Spleen (tissue), 7 donors: ENCODE measurements at regions not wholly inside any gene's neighbourhood (a gene's known extent, or its start where the extent isn't known, plus 50 kb on each side); places are given as distances from the start of the nearest gene placed in this dataset.

Experiments used
- POLR2A ChIP-seq, 3 donors: fragments of 450-650 bp; IDR thresholded peaks; one replicate each; pipeline ENCODE4 v1.5.1; 2017; ENCODE audit warnings: antibody characterized with exemption in 3 of 3, mild to moderate bottlenecking in 1 of 3
- POLR2AphosphoS5 ChIP-seq, 3 donors: sonication (generic); formaldehyde crosslinking; IDR thresholded peaks; one replicate each; pipeline ENCODE4 v1.5.1; 2017; ENCODE audit warnings: antibody characterized with exemption in 3 of 3
- TF ChIP-seq, protein P1 (sequence below), 11 experiments: fragments of 200-600 bp in 7 of 11; fragments of 450-650 bp in 4 of 11; sonication (generic) in 4 of 11; IDR thresholded peaks in 8 of 11; conservative IDR thresholded peaks in 3 of 11; 1 replicate in 7 of 11; 2 replicates in 4 of 11; pipeline versions ENCODE4 v1.4.0 to v1.8.0; 2016 to 2021; ENCODE audit warnings: antibody characterized with exemption in 11 of 11, inconsistent platforms in 4 of 11, mild to moderate bottlenecking in 1 of 11
- donor health status: DM: no; HTN: no; CAD: no; lungs with moderate emphysema.
- donor health status: DM: no; HTN: no; CAD: no.
- donor health status: DM: no; HTN: no; CAD: no.

DNA sequence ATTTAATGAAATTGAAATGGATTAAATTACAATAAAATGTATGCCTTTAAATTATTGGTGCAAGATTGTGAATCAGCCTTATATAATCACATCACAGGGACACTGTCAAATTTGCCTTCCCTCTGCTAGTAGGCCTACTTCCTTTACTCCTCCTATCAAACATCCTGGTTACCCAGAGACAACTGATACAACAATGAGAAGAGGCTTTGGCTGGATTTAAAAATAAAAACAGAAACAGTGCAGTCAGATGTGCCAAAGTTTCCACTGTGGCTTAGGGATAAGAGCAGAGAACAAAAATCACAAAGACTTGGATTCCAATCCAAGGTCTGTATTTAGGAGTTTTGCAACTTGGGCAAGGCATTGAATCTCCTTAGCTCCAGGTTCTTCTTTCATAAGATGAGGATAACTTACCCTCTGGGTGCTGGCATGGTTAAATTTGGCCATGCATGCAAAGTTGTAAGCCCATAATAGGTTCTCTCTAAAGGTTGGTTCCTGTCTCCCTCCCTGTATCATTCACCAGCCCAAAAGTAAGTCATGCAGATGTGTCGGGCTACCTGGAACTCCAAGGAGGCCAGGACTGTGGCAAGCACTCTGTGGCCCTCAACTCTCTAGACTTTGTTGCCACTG is 99.3 kb upstream of the LRATD1 start:
- TF ChIP-seq, protein P1, sequence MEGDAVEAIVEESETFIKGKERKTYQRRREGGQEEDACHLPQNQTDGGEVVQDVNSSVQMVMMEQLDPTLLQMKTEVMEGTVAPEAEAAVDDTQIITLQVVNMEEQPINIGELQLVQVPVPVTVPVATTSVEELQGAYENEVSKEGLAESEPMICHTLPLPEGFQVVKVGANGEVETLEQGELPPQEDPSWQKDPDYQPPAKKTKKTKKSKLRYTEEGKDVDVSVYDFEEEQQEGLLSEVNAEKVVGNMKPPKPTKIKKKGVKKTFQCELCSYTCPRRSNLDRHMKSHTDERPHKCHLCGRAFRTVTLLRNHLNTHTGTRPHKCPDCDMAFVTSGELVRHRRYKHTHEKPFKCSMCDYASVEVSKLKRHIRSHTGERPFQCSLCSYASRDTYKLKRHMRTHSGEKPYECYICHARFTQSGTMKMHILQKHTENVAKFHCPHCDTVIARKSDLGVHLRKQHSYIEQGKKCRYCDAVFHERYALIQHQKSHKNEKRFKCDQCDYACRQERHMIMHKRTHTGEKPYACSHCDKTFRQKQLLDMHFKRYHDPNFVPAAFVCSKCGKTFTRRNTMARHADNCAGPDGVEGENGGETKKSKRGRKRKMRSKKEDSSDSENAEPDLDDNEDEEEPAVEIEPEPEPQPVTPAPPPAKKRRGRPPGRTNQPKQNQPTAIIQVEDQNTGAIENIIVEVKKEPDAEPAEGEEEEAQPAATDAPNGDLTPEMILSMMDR (IDR thresholded peaks at IDR 0.05 in 8 of 11, conservative IDR thresholded peaks at IDR 0.05 in 3 of 11), result no peak
- TF ChIP-seq POLR2AphosphoS5 (IDR thresholded peaks at IDR 0.05), result no peak
- no peak for TF ChIP-seq POLR2A (IDR thresholded peaks at IDR 0.05)
